Endothelial cell of umbilical vein (primary cell): ENCODE measurements at regions not wholly inside any gene's neighbourhood (a gene's known extent, or its start where the extent isn't known, plus 50 kb on each side); places are given as distances from the start of the nearest gene placed in this dataset.

Experiments used
- BruUV-seq: library from RNA; stranded (reverse); fragments of 400-500 nt; replicated peaks from 2 replicates; lab custom pipeline; 2021; lab: Mats Ljungman, UMichigan
- CTCF ChIA-PET: fragments of 300-600, 350-600 bp; sonication (Branson Sonifier 250); formaldehyde crosslinking; loops from one replicate; lab custom pipeline; 2021; ENCODE audit warnings: antibody characterized with exemption, inconsistent platforms; lab: Charles Lee
- POLR2A ChIA-PET: fragments of 300-600, 350-600 bp; sonication (Branson Sonifier 250); formaldehyde crosslinking; loops from one replicate; lab custom pipeline; 2021; ENCODE audit warnings: antibody characterized with exemption, inconsistent platforms; lab: Charles Lee
- DNase-seq: peaks from one replicate; pipeline ENCODE4 v3.0.0-alpha.2; 2011; ENCODE audit warnings: low read depth, low spot score
- FAIRE-seq: peaks from 2 replicates; lab custom pipeline; 2011; peaks lifted over from hg19 to GRCh38; lab: Jason Lieb, UNC
- H2AFZ ChIP-seq: 2 replicates; pipeline ENCODE4 v1.6.0; 2012; ENCODE audit warnings: low read depth, low read length, control low read depth, inconsistent platforms
- H3K27ac ChIP-seq: 2 replicates; pipeline ENCODE4 v1.5.1; 2011; ENCODE audit warnings: low read depth, mild to moderate bottlenecking, control low read depth, low read length, moderate library complexity; ENCODE audit not compliant: insufficient read depth
- H3K27me3 ChIP-seq, 2 experiments: 2 replicates each; pipeline versions ENCODE4 v1.6.0 to v1.6.1; 2011; ENCODE audit warnings: low read length in 2 of 2, mixed read lengths in 1 of 2; ENCODE audit not compliant: control insufficient read depth in 2 of 2, insufficient read depth in 2 of 2
- H3K36me3 ChIP-seq, 2 experiments: 2 replicates in 1 of 2; 3 replicates in 1 of 2; pipeline ENCODE4 v1.5.1; 2011; ENCODE audit warnings: low read length in 2 of 2, mild to moderate bottlenecking in 1 of 2, moderate library complexity in 1 of 2; ENCODE audit not compliant: control insufficient read depth in 2 of 2, insufficient read depth in 2 of 2; ENCODE audit errors: extremely low read depth in 1 of 2
- H3K4me1 ChIP-seq: 3 replicates; pipeline ENCODE4 v1.5.1; 2011; ENCODE audit warnings: mild to moderate bottlenecking, low read length; ENCODE audit not compliant: control insufficient read depth, insufficient read depth; ENCODE audit errors: extremely low read depth
- H3K4me2 ChIP-seq: 2 replicates; pipeline ENCODE4 v1.6.1; 2011; ENCODE audit warnings: low read length, control low read depth, mixed read lengths; ENCODE audit not compliant: insufficient read depth
- H3K4me3 ChIP-seq, 3 experiments: fragments of 200-600 bp in 1 of 3; sonication (generic), shearing (Covaris generic) in 1 of 3; replicated peaks in 1 of 3; 2 replicates each; pipeline ENCODE4 v1.5.1; 2011 to 2016; ENCODE audit warnings: control low read depth in 3 of 3, low read length in 3 of 3, mild to moderate bottlenecking in 2 of 3, inconsistent platforms in 1 of 3, low read depth in 1 of 3, moderate library complexity in 1 of 3; ENCODE audit not compliant: insufficient read depth in 1 of 3
- H3K79me2 ChIP-seq: 2 replicates; pipeline ENCODE4 v1.6.0; 2012; ENCODE audit warnings: low read length, inconsistent platforms; ENCODE audit not compliant: control insufficient read depth, insufficient read depth
- H3K9ac ChIP-seq: replicated peaks from 2 replicates; pipeline ENCODE3; 2011; ENCODE audit warnings: low read length, control low read depth; ENCODE audit not compliant: insufficient read depth; ENCODE audit errors: extremely low read depth
- H3K9me1 ChIP-seq: replicated peaks from 3 replicates; pipeline ENCODE4 v1.6.0; 2011; ENCODE audit warnings: mild to moderate bottlenecking, low read length; ENCODE audit not compliant: control insufficient read depth, insufficient read depth; ENCODE audit errors: extremely low read depth
- H3K9me3 ChIP-seq: replicated peaks from 2 replicates; pipeline ENCODE4 v1.5.1; 2012; ENCODE audit warnings: low read length, inconsistent platforms; ENCODE audit not compliant: control insufficient read depth, insufficient read depth
- H4K20me1 ChIP-seq: replicated peaks from 2 replicates; pipeline ENCODE3; 2011; ENCODE audit warnings: mild to moderate bottlenecking, low read length; ENCODE audit not compliant: control insufficient read depth, insufficient read depth; ENCODE audit errors: extremely low read depth
- CTCF ChIP-seq, 2 donors: IDR thresholded peaks; 1 replicate in 1 of 2; 2 replicates in 1 of 2; pipeline ENCODE4 v1.5.1; 2011; ENCODE audit warnings: low read length in 2 of 2, mild to moderate bottlenecking in 2 of 2, moderate library complexity in 2 of 2, control low read depth in 1 of 2, inconsistent platforms in 1 of 2, low read depth in 1 of 2; ENCODE audit not compliant: insufficient read depth in 1 of 2; ENCODE audit errors: extremely low read depth in 1 of 2
- EZH2 ChIP-seq: IDR thresholded peaks from 2 replicates; pipeline ENCODE4 v1.6.1; 2012; ENCODE audit warnings: borderline replicate concordance, low read depth, mild to moderate bottlenecking, moderate library complexity, low read length, inconsistent platforms; ENCODE audit not compliant: severe bottlenecking
- FOS ChIP-seq: IDR thresholded peaks from 2 replicates; pipeline ENCODE4 v1.6.1; 2011; ENCODE audit warnings: mild to moderate bottlenecking, low read length, moderate library complexity, borderline replicate concordance; ENCODE audit not compliant: insufficient read depth
- GATA2 ChIP-seq: IDR thresholded peaks from 2 replicates; pipeline ENCODE4 v1.7.0; 2011; ENCODE audit warnings: low read depth, mild to moderate bottlenecking, moderate library complexity, mixed read lengths, low read length; ENCODE audit not compliant: insufficient read length, insufficient read depth
- JUN ChIP-seq: IDR thresholded peaks from 2 replicates; pipeline ENCODE4 v1.6.1; 2011; ENCODE audit warnings: borderline replicate concordance, low read depth; ENCODE audit not compliant: insufficient read length, insufficient read depth
- MYC ChIP-seq: IDR thresholded peaks from one replicate; pipeline ENCODE4 v1.6.1; 2011; ENCODE audit warnings: mild to moderate bottlenecking, low read depth, low read length
- POLR2A ChIP-seq: IDR thresholded peaks from 2 replicates; pipeline ENCODE4 v1.6.1; 2012; ENCODE audit warnings: low read depth, mild to moderate bottlenecking, control low read depth, low read length
- POLR2AphosphoS5 ChIP-seq: IDR thresholded peaks from 2 replicates; pipeline ENCODE4 v1.6.1; 2012; ENCODE audit warnings: low read depth, mild to moderate bottlenecking, control low read depth, low read length, moderate library complexity; ENCODE audit not compliant: insufficient read depth
- dilution Hi-C: fragments of 300-500 bp; cut with MboI; formaldehyde crosslinking; loops from one replicate; pipeline ENCODE4 v1.15.0; 2019; ENCODE audit warnings: low sequenced_read_pairs; ENCODE audit not compliant: extremely low pct_ligation_motif_present
- intact Hi-C: fragments of 100-400 bp; cut with micrococcal nuclease; formaldehyde crosslinking; loops from one replicate; pipeline ENCODE4 v1.10.0; 2022
- TF ChIP-seq, protein P1 (sequence below): IDR thresholded peaks from 2 replicates; pipeline ENCODE4 v1.6.1; 2011; ENCODE audit not compliant: insufficient read depth, insufficient read length

DNA sequence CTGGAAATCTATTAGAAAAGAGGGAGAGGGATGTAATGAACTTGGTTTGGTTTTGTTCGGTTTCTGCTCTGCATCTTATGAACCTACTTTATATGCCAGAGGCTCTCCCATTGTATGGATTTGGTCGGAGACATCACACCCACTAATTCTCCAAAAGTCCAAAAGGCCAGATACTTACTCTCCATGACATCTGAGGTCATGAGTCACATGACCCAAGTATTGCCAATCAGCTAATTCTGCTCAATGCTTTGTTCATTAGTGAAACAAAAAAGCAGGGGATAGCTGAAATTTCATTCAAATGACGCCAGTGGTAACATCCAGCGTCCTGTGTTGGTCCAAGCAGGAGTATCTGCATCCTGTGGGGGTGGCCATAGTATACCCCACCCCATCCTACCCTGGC, 173.6 kb downstream of the TRIM33 start:
- dilution Hi-C loops: no loop called here
- CTCF ChIA-PET: interaction anchor here (1.8 kb wide), 1 partner anchor 54 kb away, joined by 5 read pairs; no protein-coding TSS in a partner anchor
- no peak for FAIRE-seq

More for the DNA sequence above, 173.6 kb downstream of the TRIM33 start:
- BruUV-seq: no TSS peak
- no peak for DNase-seq
- TF ChIP-seq MYC (no peak), JUN (no peak), EZH2 (no peak), POLR2A (no peak), GATA2 (no peak), POLR2AphosphoS5 (no peak), FOS (no peak), CTCF (IDR thresholded peaks at IDR 0.05; ENCODE audit: extremely low read depth in 1 of 2, insufficient read depth in 1 of 2, low read depth in 1 of 2, low read length in 2 of 2) (no peak)
- TF ChIP-seq, protein P1, sequence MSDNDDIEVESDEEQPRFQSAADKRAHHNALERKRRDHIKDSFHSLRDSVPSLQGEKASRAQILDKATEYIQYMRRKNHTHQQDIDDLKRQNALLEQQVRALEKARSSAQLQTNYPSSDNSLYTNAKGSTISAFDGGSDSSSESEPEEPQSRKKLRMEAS: no peak
- Histone ChIP-seq H3K9ac (no peak overlapping the region), H3K27ac (no peak overlapping the region), H3K79me2 (no peaks in the 10 kb centered on the region), H3K27me3 (peaks cover 2 to 6% of the 10 kb centered on the region in 2 experiments), H3K4me3 (no peak overlapping the region), H3K4me1 (no peaks in the 10 kb centered on the region), H3K36me3 (no peaks in the 10 kb centered on the region), H3K9me1 (no peaks in the 10 kb centered on the region), H2AFZ (no peak overlapping the region), H3K9me3 (no peaks in the 10 kb centered on the region), H4K20me1 (no peaks in the 10 kb centered on the region), H3K4me2 (no peak overlapping the region)
- intact Hi-C loops: no loop called here
- POLR2A ChIA-PET: no interaction called here
